ENCODE measurements at regions not wholly inside any gene's neighbourhood (a gene's known extent, or its start where the extent isn't known, plus 50 kb on each side); places are given as distances from the start of the nearest gene placed in this dataset.
A peak's percentile ranks its signal among the peaks of the same experiment; 100 is the strongest.

- TF ChIP-seq POLR2AphosphoS5 (IDR thresholded peaks at IDR 0.05): no peak
- no peak for TF ChIP-seq POLR2A (IDR thresholded peaks at IDR 0.05)
- TF ChIP-seq CTCF (IDR thresholded peaks at IDR 0.05 in 8 of 11, conservative IDR thresholded peaks at IDR 0.05 in 3 of 11): no peak
- Histone ChIP-seq H3K27ac (no peak overlapping the region), H3K9me3 (no peaks in the 10 kb centered on the region), H3K4me1 (no peaks in the 10 kb centered on the region), H3K4me3 (no peak overlapping the region), H3K27me3 (replicated peaks in 1 of 7) (no peaks in the 10 kb centered on the region), H3K36me3 (no peaks in the 10 kb centered on the region)
- WGBS, 5 donors: 82 to 93% (median 86%) methylated on average over 5 of the region's 5 CpGs
- no peak for DNase-seq
- intact Hi-C loops (cut with DNase I; ENCODE audit: low total_unique reads): no loop called here
These were observed 304.9 kb upstream of the KYNU start for GRCh38 chr2:142572346-142573132.

GRCh38 chr2:142571934-142572333, 305.5 kb upstream of the KYNU start:
- TF ChIP-seq POLR2A (IDR thresholded peaks at IDR 0.05) (no peak), POLR2AphosphoS5 (IDR thresholded peaks at IDR 0.05) (no peak), CTCF (IDR thresholded peaks at IDR 0.05 in 8 of 11, conservative IDR thresholded peaks at IDR 0.05 in 3 of 11) (no peak)
- Histone ChIP-seq H3K4me3 (no peak overlapping the region), H3K4me1 (no peaks in the 10 kb centered on the region), H3K27me3 (replicated peaks in 1 of 7) (no peaks in the 10 kb centered on the region), H3K36me3 (no peaks in the 10 kb centered on the region), H3K9me3 (no peaks in the 10 kb centered on the region), H3K27ac (no peak overlapping the region)
- DNase-seq: no peak
- intact Hi-C loops (cut with DNase I; ENCODE audit: low total_unique reads): no loop called here
- 62 to 84% (median 73%) methylated on average over 4 of the region's 4 CpGs for WGBS, 5 donors

GRCh38 chr2:142562900-142563299, 314.6 kb upstream of the KYNU start:
- DNase-seq: peak; percentile 47
- Histone ChIP-seq H3K9me3 (no peaks in the 10 kb centered on the region), H3K4me1 (no peaks in the 10 kb centered on the region), H3K27me3 (replicated peaks in 1 of 7) (no peaks in the 10 kb centered on the region), H3K36me3 (no peaks in the 10 kb centered on the region), H3K4me3 (no peak overlapping the region), H3K27ac (no peak overlapping the region)
- WGBS, 5 donors: 79 to 92% (median 89%) methylated on average over 7 to 8 of the region's 8 CpGs
- intact Hi-C loops (cut with DNase I; ENCODE audit: low total_unique reads): no loop called here
- TF ChIP-seq POLR2AphosphoS5 (IDR thresholded peaks at IDR 0.05) (no peak), POLR2A (IDR thresholded peaks at IDR 0.05) (no peak), CTCF (IDR thresholded peaks at IDR 0.05 in 8 of 11, conservative IDR thresholded peaks at IDR 0.05 in 3 of 11) (no peak)

GRCh38 chr2:142561656-142562055, 315.8 kb upstream of the KYNU start:
- DNase-seq: no peak
- WGBS, 5 donors: 75 to 83% (median 78%) methylated on average over 6 of the region's 6 CpGs
- TF ChIP-seq CTCF (IDR thresholded peaks at IDR 0.05 in 8 of 11, conservative IDR thresholded peaks at IDR 0.05 in 3 of 11) (no peak), POLR2A (IDR thresholded peaks at IDR 0.05) (no peak), POLR2AphosphoS5 (IDR thresholded peaks at IDR 0.05) (no peak)
- H3K4me3 ChIP-seq: no peak overlapping the region
- no peaks in the 10 kb centered on the region for H3K4me1 ChIP-seq
- intact Hi-C loops (cut with DNase I; ENCODE audit: low total_unique reads): no loop called here
- H3K27me3 ChIP-seq (replicated peaks in 1 of 7): no peaks in the 10 kb centered on the region
- H3K36me3 ChIP-seq: no peaks in the 10 kb centered on the region
- no peaks in the 10 kb centered on the region for H3K9me3 ChIP-seq
- H3K27ac ChIP-seq: no peak overlapping the region
